ENCODE measurements at regions not wholly inside any gene's neighbourhood (a gene's known extent, or its start where the extent isn't known, plus 50 kb on each side); places are given as distances from the start of the nearest gene placed in this dataset.

GRCh38 chr3:105085506-105085905, 281.2 kb upstream of the ALCAM start:
- no peak for TF ChIP-seq CTCF (IDR thresholded peaks at IDR 0.05; ENCODE audit: borderline replicate concordance, insufficient read depth, low read depth, low read length)

GRCh38 chr3:105093371-105094252, 273.1 kb upstream of the ALCAM start:
- TF ChIP-seq CTCF (IDR thresholded peaks at IDR 0.05; ENCODE audit: borderline replicate concordance, insufficient read depth, low read depth, low read length), result no peak
- no peak overlapping the region for H3K4me3 ChIP-seq (ENCODE audit: low read depth, low read length)

More at GRCh38 chr3:105085506-105085905, 281.2 kb upstream of the ALCAM start:
- no peak overlapping the region for H3K4me3 ChIP-seq (ENCODE audit: low read depth, low read length)

GRCh38 chr3:105094588-105094987, 272.1 kb upstream of the ALCAM start:
- H3K4me3 ChIP-seq (ENCODE audit: low read depth, low read length), result no peak overlapping the region
- no peak for TF ChIP-seq CTCF (IDR thresholded peaks at IDR 0.05; ENCODE audit: borderline replicate concordance, insufficient read depth, low read depth, low read length)

GRCh38 chr3:105096071-105096470, 270.6 kb upstream of the ALCAM start:
- no peak overlapping the region for H3K4me3 ChIP-seq (ENCODE audit: low read depth, low read length)
- TF ChIP-seq CTCF (IDR thresholded peaks at IDR 0.05; ENCODE audit: borderline replicate concordance, insufficient read depth, low read depth, low read length), result no peak

- no peak overlapping the region for H3K4me3 ChIP-seq (ENCODE audit: low read depth, low read length)
- no peak for TF ChIP-seq CTCF (IDR thresholded peaks at IDR 0.05; ENCODE audit: borderline replicate concordance, insufficient read depth, low read depth, low read length)
Observed at GRCh38 chr3:105101603-105102002, 265.1 kb upstream of the ALCAM start.

- no peak for TF ChIP-seq CTCF (IDR thresholded peaks at IDR 0.05; ENCODE audit: borderline replicate concordance, insufficient read depth, low read depth, low read length)
Observed at GRCh38 chr3:105103139-105103538, 263.6 kb upstream of the ALCAM start.

GRCh38 chr3:105108823-105109222, 257.9 kb upstream of the ALCAM start:
- TF ChIP-seq CTCF (IDR thresholded peaks at IDR 0.05; ENCODE audit: borderline replicate concordance, insufficient read depth, low read depth, low read length), result no peak
- H3K4me3 ChIP-seq (ENCODE audit: low read depth, low read length), result no peak overlapping the region

More at GRCh38 chr3:105103139-105103538, 263.6 kb upstream of the ALCAM start:
- no peak overlapping the region for H3K4me3 ChIP-seq (ENCODE audit: low read depth, low read length)
